ENCODE measurements at regions not wholly inside any gene's neighbourhood (a gene's known extent, or its start where the extent isn't known, plus 50 kb on each side); places are given as distances from the start of the nearest gene placed in this dataset.
"Not testable (repeated sequence)": the region's sequence is repeated elsewhere in the genome, so short reads cannot be mapped to it uniquely, and the experiment has no call there.

- Mint-ChIP-seq H3K9me3 (no peaks in the 10 kb centered on the region), H3K27me3 (ENCODE audit: low read depth, poor library complexity) (no peaks in the 10 kb centered on the region), H3K4me3 (no peak overlapping the region), H3K4me1 (no peaks in the 10 kb centered on the region), H3K27ac (no peak overlapping the region), H3K36me3 (ENCODE audit: low read depth) (no peaks in the 10 kb centered on the region)
- TF ChIP-seq CTCF (IDR thresholded peaks at IDR 0.05) = no peak
- DNase-seq = no peak
Measured at GRCh38 chr4:104549736-104550135, 55.0 kb upstream of the CXXC4 start.

GRCh38 chr4:104559502-104559901 is 64.8 kb upstream of the CXXC4 start:
- Mint-ChIP-seq H3K9me3 (peaks cover 16% of the 10 kb centered on the region), H3K4me3 (no peak overlapping the region), H3K27me3 (ENCODE audit: low read depth, poor library complexity) (peaks cover 2% of the 10 kb centered on the region), H3K4me1 (no peaks in the 10 kb centered on the region), H3K27ac (no peak overlapping the region), H3K36me3 (ENCODE audit: low read depth) (no peaks in the 10 kb centered on the region)
- DNase-seq = no peak
- no peak for TF ChIP-seq CTCF (IDR thresholded peaks at IDR 0.05)

- Mint-ChIP-seq H3K36me3 (ENCODE audit: low read depth) (no peaks in the 10 kb centered on the region), H3K27me3 (ENCODE audit: low read depth, poor library complexity) (no peaks in the 10 kb centered on the region), H3K4me3 (no peak overlapping the region), H3K4me1 (no peaks in the 10 kb centered on the region), H3K9me3 (no peaks in the 10 kb centered on the region), H3K27ac (no peak overlapping the region)
- no peak for DNase-seq
- TF ChIP-seq CTCF (IDR thresholded peaks at IDR 0.05) = no peak
Measured at GRCh38 chr4:104571341-104571740, 76.6 kb upstream of the CXXC4 start.

- Mint-ChIP-seq H3K27me3 (ENCODE audit: low read depth, poor library complexity) (no peaks in the 10 kb centered on the region), H3K9me3 (no peaks in the 10 kb centered on the region), H3K27ac (no peak overlapping the region), H3K36me3 (ENCODE audit: low read depth) (no peaks in the 10 kb centered on the region), H3K4me3 (no peak overlapping the region), H3K4me1 (no peaks in the 10 kb centered on the region)
- no peak for TF ChIP-seq CTCF (IDR thresholded peaks at IDR 0.05)
- DNase-seq = no peak
Measured at GRCh38 chr4:104574371-104574770, 79.7 kb upstream of the CXXC4 start.

- no peak for DNase-seq
- no peaks in the 10 kb centered on the region for H3K9me3 Mint-ChIP-seq
- no peak overlapping the region for H3K4me3 Mint-ChIP-seq
- no peak for TF ChIP-seq CTCF (IDR thresholded peaks at IDR 0.05)
- H3K27me3 Mint-ChIP-seq (ENCODE audit: low read depth, poor library complexity) = no peaks in the 10 kb centered on the region
- no peaks in the 10 kb centered on the region for H3K36me3 Mint-ChIP-seq (ENCODE audit: low read depth)
- no peak overlapping the region for H3K27ac Mint-ChIP-seq
- no peaks in the 10 kb centered on the region for H3K4me1 Mint-ChIP-seq
Measured at GRCh38 chr4:104575278-104575677, 80.6 kb upstream of the CXXC4 start.

- Mint-ChIP-seq H3K9me3 (no peaks in the 10 kb centered on the region), H3K4me1 (no peaks in the 10 kb centered on the region), H3K27ac (no peak overlapping the region), H3K27me3 (ENCODE audit: low read depth, poor library complexity) (no peaks in the 10 kb centered on the region), H3K36me3 (ENCODE audit: low read depth) (no peaks in the 10 kb centered on the region), H3K4me3 (no peak overlapping the region)
- DNase-seq = no peak
- no peak for TF ChIP-seq CTCF (IDR thresholded peaks at IDR 0.05)
Measured at GRCh38 chr4:104577405-104577804, 82.7 kb upstream of the CXXC4 start.

- H3K27me3 Mint-ChIP-seq (ENCODE audit: low read depth, poor library complexity); H3K27ac Mint-ChIP-seq; DNase-seq; H3K4me3 Mint-ChIP-seq; H3K9me3 Mint-ChIP-seq; H3K4me1 Mint-ChIP-seq; H3K36me3 Mint-ChIP-seq (ENCODE audit: low read depth): not testable (repeated sequence)
Measured at GRCh38 chr4:104581476-104581875, 86.8 kb upstream of the CXXC4 start.

- H3K9me3 Mint-ChIP-seq; DNase-seq; H3K27me3 Mint-ChIP-seq (ENCODE audit: low read depth, poor library complexity); H3K36me3 Mint-ChIP-seq (ENCODE audit: low read depth); H3K27ac Mint-ChIP-seq; H3K4me1 Mint-ChIP-seq; H3K4me3 Mint-ChIP-seq: not testable (repeated sequence)
Measured at GRCh38 chr4:104582056-104582455, 87.4 kb upstream of the CXXC4 start.
